ENCODE measurements at regions not wholly inside any gene's neighbourhood (a gene's known extent, or its start where the extent isn't known, plus 50 kb on each side); places are given as distances from the start of the nearest gene placed in this dataset.

- DNase-seq (ENCODE audit: low read depth): no peak
- H3K4me3 ChIP-seq (ENCODE audit: low read depth, low read length): no peak overlapping the region
- TF ChIP-seq, protein P1, sequence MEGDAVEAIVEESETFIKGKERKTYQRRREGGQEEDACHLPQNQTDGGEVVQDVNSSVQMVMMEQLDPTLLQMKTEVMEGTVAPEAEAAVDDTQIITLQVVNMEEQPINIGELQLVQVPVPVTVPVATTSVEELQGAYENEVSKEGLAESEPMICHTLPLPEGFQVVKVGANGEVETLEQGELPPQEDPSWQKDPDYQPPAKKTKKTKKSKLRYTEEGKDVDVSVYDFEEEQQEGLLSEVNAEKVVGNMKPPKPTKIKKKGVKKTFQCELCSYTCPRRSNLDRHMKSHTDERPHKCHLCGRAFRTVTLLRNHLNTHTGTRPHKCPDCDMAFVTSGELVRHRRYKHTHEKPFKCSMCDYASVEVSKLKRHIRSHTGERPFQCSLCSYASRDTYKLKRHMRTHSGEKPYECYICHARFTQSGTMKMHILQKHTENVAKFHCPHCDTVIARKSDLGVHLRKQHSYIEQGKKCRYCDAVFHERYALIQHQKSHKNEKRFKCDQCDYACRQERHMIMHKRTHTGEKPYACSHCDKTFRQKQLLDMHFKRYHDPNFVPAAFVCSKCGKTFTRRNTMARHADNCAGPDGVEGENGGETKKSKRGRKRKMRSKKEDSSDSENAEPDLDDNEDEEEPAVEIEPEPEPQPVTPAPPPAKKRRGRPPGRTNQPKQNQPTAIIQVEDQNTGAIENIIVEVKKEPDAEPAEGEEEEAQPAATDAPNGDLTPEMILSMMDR (IDR thresholded peaks at IDR 0.05; ENCODE audit: low read depth, low read length, missing control alignments): no peak
- in situ Hi-C loops (cut with HindIII; ENCODE audit: low sequenced_read_pairs): no loop called here
Observed at GRCh38 chr5:175388531-175388930, 55.5 kb downstream of the DRD1 start.

DNA sequence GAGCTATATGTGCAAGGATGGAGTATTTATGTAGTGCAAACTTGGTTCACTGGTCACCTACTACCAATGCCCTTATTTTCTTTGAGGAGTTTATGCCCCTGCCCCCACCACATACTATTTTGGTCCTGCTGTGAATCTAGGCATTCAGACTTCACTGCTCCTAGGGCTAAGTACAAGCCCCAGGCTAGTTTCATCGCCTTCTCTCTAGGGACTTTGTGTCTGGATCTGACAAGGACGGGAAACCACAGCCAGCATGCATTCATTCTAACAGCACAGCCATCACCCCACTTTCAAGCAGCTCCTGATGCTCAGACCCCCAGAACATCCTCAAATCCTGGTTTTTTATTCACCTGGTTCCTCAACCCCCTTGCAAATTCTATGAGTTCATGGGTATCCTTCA lies 56.8 kb downstream of the DRD1 start:
- in situ Hi-C loops (cut with HindIII; ENCODE audit: low sequenced_read_pairs): no loop called here
- no peak overlapping the region for H3K4me3 ChIP-seq (ENCODE audit: low read depth, low read length)
- no peak for DNase-seq (ENCODE audit: low read depth)
- TF ChIP-seq, protein P1 (IDR thresholded peaks at IDR 0.05; ENCODE audit: low read depth, low read length, missing control alignments): no peak

GRCh38 chr5:175386526-175386925 lies 57.5 kb downstream of the DRD1 start:
- no peak for DNase-seq (ENCODE audit: low read depth)
- in situ Hi-C loops (cut with HindIII; ENCODE audit: low sequenced_read_pairs): no loop called here
- no peak overlapping the region for H3K4me3 ChIP-seq (ENCODE audit: low read depth, low read length)
- TF ChIP-seq, protein P1 (IDR thresholded peaks at IDR 0.05; ENCODE audit: low read depth, low read length, missing control alignments): no peak

- no peak overlapping the region for H3K4me3 ChIP-seq (ENCODE audit: low read depth, low read length)
- in situ Hi-C loops (cut with HindIII; ENCODE audit: low sequenced_read_pairs): no loop called here
- peak; percentile 87 for DNase-seq (ENCODE audit: low read depth)
- TF ChIP-seq, protein P1 (IDR thresholded peaks at IDR 0.05; ENCODE audit: low read depth, low read length, missing control alignments): no peak
Observed at GRCh38 chr5:175385691-175386362, 58.2 kb downstream of the DRD1 start.

- in situ Hi-C loops (cut with HindIII; ENCODE audit: low sequenced_read_pairs): no loop called here
- no peak for DNase-seq (ENCODE audit: low read depth)
Observed at GRCh38 chr5:175384724-175385552, 59.0 kb downstream of the DRD1 start.

DNA sequence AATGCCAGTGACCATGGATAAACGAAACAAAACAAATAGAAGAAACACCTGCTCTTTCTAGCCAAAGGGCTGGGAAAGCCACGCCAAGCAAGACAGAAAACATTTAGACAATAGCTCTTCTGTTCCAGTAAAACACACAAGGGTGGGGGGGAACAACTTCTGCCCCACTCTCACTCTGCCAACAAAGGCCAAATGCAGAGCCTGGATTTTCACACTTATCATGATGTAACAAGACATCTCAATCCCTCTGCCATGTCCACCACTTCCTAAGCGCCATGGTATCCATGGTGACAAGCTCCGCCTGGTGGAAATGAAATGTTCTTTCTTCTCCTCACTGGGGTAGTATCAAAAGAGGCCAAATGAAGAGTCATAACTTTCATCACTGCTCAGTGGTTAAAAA lies 60.6 kb downstream of the DRD1 start:
- H3K4me3 ChIP-seq (ENCODE audit: low read depth, low read length): no peak overlapping the region
- TF ChIP-seq, protein P1 (IDR thresholded peaks at IDR 0.05; ENCODE audit: low read depth, low read length, missing control alignments): peak; percentile 16
- in situ Hi-C loops (cut with HindIII; ENCODE audit: low sequenced_read_pairs): no loop called here
- peak; percentile 39 for DNase-seq (ENCODE audit: low read depth)

More at GRCh38 chr5:175384724-175385552, 59.0 kb downstream of the DRD1 start:
- TF ChIP-seq, protein P1 (IDR thresholded peaks at IDR 0.05; ENCODE audit: low read depth, low read length, missing control alignments): no peak
- H3K4me3 ChIP-seq (ENCODE audit: low read depth, low read length): no peak overlapping the region
